ENCODE measurements at regions not wholly inside any gene's neighbourhood (a gene's known extent, or its start where the extent isn't known, plus 50 kb on each side); places are given as distances from the start of the nearest gene placed in this dataset.

DNA sequence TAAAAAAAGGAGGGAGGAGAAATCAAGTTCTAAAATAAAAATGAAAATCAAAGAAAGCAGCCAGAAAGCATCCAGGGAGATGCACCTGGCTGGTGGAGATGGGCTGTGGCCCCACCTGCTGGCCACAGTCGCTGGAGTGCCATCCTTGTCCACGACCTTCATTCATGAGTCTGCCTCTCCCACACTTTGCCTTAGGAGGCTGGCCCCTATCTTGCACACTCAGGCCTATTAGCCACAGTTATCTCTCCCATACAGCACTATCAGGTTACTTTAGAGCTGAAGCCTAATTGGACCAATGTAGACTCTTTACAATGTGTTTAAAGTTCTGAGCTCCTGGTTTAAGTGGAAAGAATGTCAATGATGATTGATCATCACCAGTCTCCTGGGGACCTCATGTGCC lies 392.0 kb upstream of the RORA start:
- Mint-ChIP-seq H3K9me3 (peaks cover 0 to 1% (median 0%) of the 10 kb centered on the region in 6 donors), H3K4me3 (no peak overlapping the region), H3K4me1 (no peaks in the 10 kb centered on the region), H3K36me3 (no peaks in the 10 kb centered on the region), H3K27me3 (ENCODE audit: low read depth in 3 of 3) (peaks cover 3 to 7% (median 6%) of the 10 kb centered on the region in 3 donors), H3K27ac (no peak overlapping the region)
- no peak for DNase-seq

DNA sequence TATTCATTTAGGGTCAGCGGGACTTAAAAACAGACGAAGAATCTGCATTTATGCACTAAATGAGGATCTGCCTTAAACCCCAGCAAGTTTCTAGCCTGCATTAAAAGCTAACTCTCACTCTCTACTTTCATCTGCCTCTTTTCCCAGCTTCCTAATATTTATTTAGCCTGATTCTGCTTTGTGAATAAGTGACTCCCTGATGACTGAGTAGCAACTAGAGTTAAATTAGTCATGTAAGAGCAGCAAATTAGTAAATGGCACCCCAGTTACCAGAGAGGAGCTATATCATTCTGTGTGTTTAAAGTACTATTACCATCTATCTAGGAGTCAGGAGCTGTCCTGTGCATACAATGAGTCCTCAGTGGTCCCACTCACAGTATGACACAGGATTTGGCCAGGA lies 391.0 kb upstream of the RORA start:
- Mint-ChIP-seq H3K36me3 (no peaks in the 10 kb centered on the region), H3K9me3 (peaks cover 1 to 10% (median 4%) of the 10 kb centered on the region in 6 donors), H3K4me3 (no peak overlapping the region), H3K27me3 (ENCODE audit: low read depth in 3 of 3) (peaks cover 5 to 8% (median 7%) of the 10 kb centered on the region in 3 donors), H3K4me1 (no peaks in the 10 kb centered on the region), H3K27ac (no peak overlapping the region)
- no peak for DNase-seq

DNA sequence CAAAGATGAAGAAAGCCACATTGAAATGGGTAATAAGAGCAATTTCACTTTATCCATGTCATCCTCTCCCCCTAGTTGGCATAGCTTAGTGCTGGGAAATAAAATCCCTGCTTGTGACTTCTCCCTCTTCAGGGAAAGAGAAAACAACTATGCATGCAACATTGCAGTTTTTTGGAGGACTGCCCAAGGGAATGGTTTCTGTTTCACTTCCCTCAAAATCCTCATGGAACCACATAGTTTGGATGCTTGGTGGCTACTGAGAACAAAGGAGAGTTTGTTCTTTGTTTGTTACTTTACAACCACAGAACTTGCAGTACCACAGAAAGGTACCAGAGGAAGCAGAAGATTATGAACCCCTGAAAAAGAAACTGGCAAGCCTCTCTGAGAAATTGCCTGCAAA lies 384.6 kb upstream of the RORA start:
- H3K4me3 Mint-ChIP-seq: no peak overlapping the region
- no peak for DNase-seq

DNA sequence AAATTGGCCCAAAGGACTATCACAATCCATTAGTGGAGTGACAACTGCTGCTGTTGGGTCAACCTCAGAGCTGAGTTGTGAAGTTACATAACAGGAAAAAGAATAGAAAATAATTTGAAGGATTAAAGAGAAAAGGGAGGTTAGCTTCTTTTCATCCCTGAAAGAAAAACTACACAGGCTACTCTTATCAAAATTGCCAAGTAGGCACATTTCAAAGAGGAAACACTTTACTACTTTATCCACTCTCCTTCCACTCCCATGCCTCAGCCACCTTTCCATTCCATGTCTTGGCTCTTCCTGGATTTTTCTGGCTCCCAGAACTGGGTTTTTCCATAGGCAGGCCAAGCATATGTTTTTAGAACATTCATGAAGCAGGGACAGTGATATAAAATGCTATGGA lies 384.0 kb upstream of the RORA start:
- no peak for DNase-seq
- H3K27me3 Mint-ChIP-seq (ENCODE audit: low read depth in 3 of 3): peaks cover 10 to 17% (median 13%) of the 10 kb centered on the region in 3 donors
- H3K9me3 Mint-ChIP-seq: peaks cover 6 to 25% (median 17%) of the 10 kb centered on the region in 6 donors
- no peaks in the 10 kb centered on the region for H3K4me1 Mint-ChIP-seq
- H3K4me3 Mint-ChIP-seq: no peak overlapping the region
- no peak overlapping the region for H3K27ac Mint-ChIP-seq
- H3K36me3 Mint-ChIP-seq: peaks cover 0 to 4% (median 0%) of the 10 kb centered on the region in 3 donors

More for the DNA sequence above, 384.6 kb upstream of the RORA start:
- no peak overlapping the region for H3K27ac Mint-ChIP-seq
- H3K4me1 Mint-ChIP-seq: no peaks in the 10 kb centered on the region
- H3K27me3 Mint-ChIP-seq (ENCODE audit: low read depth in 3 of 3): peaks cover 10 to 17% (median 13%) of the 10 kb centered on the region in 3 donors
- H3K36me3 Mint-ChIP-seq: peaks cover 0 to 4% (median 0%) of the 10 kb centered on the region in 3 donors
- H3K9me3 Mint-ChIP-seq: peaks cover 6 to 25% (median 17%) of the 10 kb centered on the region in 6 donors

DNA sequence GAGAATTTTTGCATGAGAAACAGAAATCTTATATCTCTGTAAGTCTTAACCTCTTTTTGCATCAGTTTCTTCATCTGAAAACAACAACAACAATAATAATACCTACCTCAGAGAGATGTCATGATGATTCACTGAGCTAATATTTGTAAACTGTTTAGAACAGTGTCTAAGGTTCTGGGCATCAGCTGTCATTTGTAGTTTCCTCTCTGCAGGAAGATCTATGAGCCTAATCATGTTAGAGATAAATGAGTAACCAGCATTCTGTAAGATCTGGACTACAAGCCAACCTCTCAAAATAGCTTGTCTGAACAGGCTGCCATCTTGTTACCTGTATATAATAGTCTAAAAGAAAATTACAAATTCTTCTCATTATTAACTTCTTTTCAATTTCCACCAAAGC lies 383.0 kb upstream of the RORA start:
- H3K4me1 Mint-ChIP-seq: no peaks in the 10 kb centered on the region
- no peak for DNase-seq
- peaks cover 6 to 25% (median 17%) of the 10 kb centered on the region in 6 donors for H3K9me3 Mint-ChIP-seq
- peaks cover 0 to 4% (median 0%) of the 10 kb centered on the region in 3 donors for H3K36me3 Mint-ChIP-seq
- H3K4me3 Mint-ChIP-seq: no peak overlapping the region
- H3K27ac Mint-ChIP-seq: no peak overlapping the region
- peaks cover 10 to 17% (median 13%) of the 10 kb centered on the region in 3 donors for H3K27me3 Mint-ChIP-seq (ENCODE audit: low read depth in 3 of 3)

DNA sequence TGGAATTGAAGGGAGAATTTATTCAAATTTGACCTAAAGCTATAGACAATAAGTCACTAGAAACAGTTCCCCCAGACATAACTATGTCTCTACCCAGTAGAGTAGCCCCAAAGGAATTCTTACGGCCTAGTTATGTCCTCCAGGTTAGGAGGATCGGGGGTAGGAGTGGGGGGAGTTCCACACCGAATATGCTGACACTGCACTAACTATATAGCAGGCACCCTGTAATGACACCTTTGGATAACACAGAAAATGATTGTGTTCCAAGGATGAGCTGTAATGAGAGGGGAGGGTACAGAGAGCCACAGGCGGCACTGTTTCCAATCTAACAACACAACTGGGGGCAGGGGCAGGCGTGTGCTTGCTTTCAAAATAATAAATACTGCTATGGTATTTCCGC lies 376.2 kb upstream of the RORA start:
- H3K27me3 Mint-ChIP-seq (ENCODE audit: low read depth in 3 of 3): peaks cover 2 to 9% (median 6%) of the 10 kb centered on the region in 3 donors
- H3K4me3 Mint-ChIP-seq: no peak overlapping the region
- H3K9me3 Mint-ChIP-seq: peaks cover 0 to 4% (median 0%) of the 10 kb centered on the region in 6 donors
- no peak overlapping the region for H3K27ac Mint-ChIP-seq
- no peaks in the 10 kb centered on the region for H3K36me3 Mint-ChIP-seq
- H3K4me1 Mint-ChIP-seq: no peaks in the 10 kb centered on the region
- DNase-seq: no peak

DNA sequence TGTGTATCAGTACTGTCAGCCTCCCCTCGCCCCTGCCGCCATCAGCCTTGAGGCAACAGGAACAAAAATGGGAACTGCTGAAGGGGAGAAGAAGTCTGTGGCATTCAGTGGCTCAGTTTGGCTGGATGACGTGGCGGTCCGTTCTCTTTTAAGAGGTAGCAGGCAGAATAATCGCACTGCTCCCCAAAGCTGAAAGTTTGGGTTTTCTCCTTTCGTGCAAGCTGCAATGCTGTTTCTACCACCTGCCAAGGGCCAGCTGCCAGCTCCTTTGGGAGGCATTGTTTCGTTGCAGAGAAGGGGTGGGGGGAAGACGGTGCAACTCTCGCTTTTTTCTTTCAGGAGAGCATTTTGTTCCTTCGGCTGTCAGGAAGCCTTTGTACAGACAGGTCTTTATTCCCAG lies 369.6 kb upstream of the RORA start:
- Mint-ChIP-seq H3K4me3 (no peak overlapping the region), H3K4me1 (no peaks in the 10 kb centered on the region), H3K36me3 (no peaks in the 10 kb centered on the region), H3K27ac (no peak overlapping the region), H3K9me3 (no peaks in the 10 kb centered on the region), H3K27me3 (ENCODE audit: low read depth in 3 of 3) (peaks cover 2 to 8% (median 7%) of the 10 kb centered on the region in 3 donors)
- no peak for DNase-seq

DNA sequence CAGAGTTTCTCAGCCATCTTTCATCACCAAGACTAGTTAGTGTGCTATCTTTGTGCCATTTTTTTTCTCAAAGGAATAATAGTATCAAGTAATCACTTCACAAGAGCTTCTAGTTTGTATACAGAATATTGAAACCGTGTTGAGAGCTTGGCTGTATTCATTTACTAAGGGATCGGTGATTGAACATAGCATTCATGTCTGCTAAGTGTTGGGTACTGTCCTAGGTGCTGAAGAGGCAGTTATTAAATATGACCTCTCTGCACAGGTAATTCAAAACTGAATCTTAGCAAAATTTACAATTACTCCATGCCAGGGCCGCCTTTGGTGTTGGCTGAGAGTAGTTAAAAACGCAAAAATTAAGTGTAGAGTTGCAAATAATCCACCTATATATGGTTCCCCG lies 355.3 kb upstream of the RORA start:
- no peak for DNase-seq
- H3K9me3 Mint-ChIP-seq: peaks cover 0 to 4% (median 0%) of the 10 kb centered on the region in 6 donors
- H3K4me1 Mint-ChIP-seq: no peaks in the 10 kb centered on the region
- H3K4me3 Mint-ChIP-seq: no peak overlapping the region
- peaks cover 0 to 5% (median 3%) of the 10 kb centered on the region in 3 donors for H3K27me3 Mint-ChIP-seq (ENCODE audit: low read depth in 3 of 3)
- H3K36me3 Mint-ChIP-seq: no peaks in the 10 kb centered on the region
- no peak overlapping the region for H3K27ac Mint-ChIP-seq

DNA sequence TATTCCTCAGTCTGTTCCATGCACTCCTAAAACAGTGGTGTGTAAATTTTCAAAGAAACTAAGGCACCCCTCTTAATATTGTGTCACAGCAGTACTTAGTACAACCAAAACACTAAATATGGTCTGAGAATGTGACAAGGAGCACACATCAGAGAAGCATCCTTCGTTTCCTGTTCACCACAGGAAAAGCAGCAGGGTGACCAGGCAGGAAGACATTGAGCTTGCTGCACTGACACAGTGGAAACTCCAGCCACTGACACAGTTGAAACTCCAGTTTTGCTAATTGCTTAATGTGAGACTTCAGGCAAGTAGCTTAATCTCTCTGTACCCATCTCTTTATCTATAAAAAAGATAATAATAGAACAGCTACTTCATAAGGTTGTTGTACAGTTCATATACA lies 353.0 kb upstream of the RORA start:
- H3K27me3 Mint-ChIP-seq (ENCODE audit: low read depth in 3 of 3): peaks cover 0 to 5% (median 4%) of the 10 kb centered on the region in 3 donors
- no peak overlapping the region for H3K4me3 Mint-ChIP-seq
- no peaks in the 10 kb centered on the region for H3K4me1 Mint-ChIP-seq
- peaks cover 0 to 4% (median 0%) of the 10 kb centered on the region in 6 donors for H3K9me3 Mint-ChIP-seq
- H3K27ac Mint-ChIP-seq: no peak overlapping the region
- no peak for DNase-seq
- no peaks in the 10 kb centered on the region for H3K36me3 Mint-ChIP-seq

DNA sequence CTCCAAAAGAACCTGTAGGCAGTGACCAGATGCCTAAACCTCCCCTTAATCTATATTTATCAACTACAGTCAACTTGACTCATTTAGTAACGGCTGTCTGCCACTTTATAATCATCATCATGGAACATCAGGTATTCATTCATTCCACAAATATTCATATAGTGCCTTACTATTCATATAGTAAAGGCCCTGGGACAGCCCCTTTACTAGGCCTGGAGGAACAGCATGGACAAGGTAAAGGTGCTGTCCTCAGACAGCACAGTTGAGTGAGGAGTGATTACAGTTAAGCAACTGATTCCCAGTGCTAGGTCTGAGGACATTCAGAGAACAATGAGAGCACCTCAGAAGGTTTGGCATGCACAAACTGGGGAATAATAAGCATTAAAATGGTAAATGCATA lies 346.5 kb upstream of the RORA start:
- no peak overlapping the region for H3K4me3 Mint-ChIP-seq
- H3K27ac Mint-ChIP-seq: no peak overlapping the region
- H3K36me3 Mint-ChIP-seq: no peaks in the 10 kb centered on the region
- peaks cover 1 to 8% (median 3%) of the 10 kb centered on the region in 3 donors for H3K27me3 Mint-ChIP-seq (ENCODE audit: low read depth in 3 of 3)
- H3K9me3 Mint-ChIP-seq: peaks cover 0 to 2% (median 0%) of the 10 kb centered on the region in 6 donors
- DNase-seq: no peak
- no peaks in the 10 kb centered on the region for H3K4me1 Mint-ChIP-seq

DNA sequence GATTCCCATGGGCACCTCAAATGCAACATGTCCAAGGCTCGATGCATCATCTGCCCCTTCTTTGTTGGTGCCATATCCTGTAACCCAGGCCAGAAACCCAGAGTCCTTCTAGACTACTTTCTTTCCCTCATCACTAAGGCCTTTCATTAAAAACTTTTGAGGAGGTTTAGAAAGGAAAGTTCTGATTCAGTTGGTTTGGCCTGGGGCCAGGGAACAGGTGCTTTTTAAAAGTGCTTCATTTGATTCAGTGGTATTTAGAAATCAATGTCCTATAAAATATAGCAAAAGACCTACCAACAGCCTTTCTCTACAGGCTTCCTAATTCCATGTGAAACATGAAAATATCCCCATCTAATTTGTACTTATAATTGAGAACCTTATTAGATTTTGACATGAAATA lies 341.9 kb upstream of the RORA start:
- no peak overlapping the region for H3K27ac Mint-ChIP-seq
- H3K36me3 Mint-ChIP-seq: no peaks in the 10 kb centered on the region
- peaks cover 1 to 3% (median 2%) of the 10 kb centered on the region in 3 donors for H3K27me3 Mint-ChIP-seq (ENCODE audit: low read depth in 3 of 3)
- no peaks in the 10 kb centered on the region for H3K4me1 Mint-ChIP-seq
- DNase-seq: no peak
- no peaks in the 10 kb centered on the region for H3K9me3 Mint-ChIP-seq
- no peak overlapping the region for H3K4me3 Mint-ChIP-seq

DNA sequence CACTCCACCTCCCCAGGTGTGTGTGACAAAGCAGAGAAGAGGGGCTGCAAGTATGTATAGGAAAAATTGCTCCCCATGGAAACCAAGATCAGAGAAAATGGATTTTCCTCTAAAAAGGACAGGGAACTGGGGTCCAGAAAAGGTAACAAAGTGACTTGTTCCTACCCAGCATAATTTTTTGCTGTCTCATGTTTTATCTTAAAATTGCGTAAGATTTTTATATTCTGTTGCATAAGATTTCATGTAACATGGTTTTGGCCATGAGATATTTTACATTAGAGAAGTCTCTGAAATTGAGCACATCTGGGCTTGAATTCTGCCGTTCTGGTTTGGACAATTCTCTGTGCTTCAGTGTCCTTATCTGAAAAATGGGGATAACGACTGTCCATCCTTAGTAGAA lies 335.7 kb upstream of the RORA start:
- Mint-ChIP-seq H3K27me3 (ENCODE audit: low read depth in 3 of 3) (peaks cover 4 to 13% (median 6%) of the 10 kb centered on the region in 3 donors), H3K27ac (no peak overlapping the region), H3K36me3 (no peaks in the 10 kb centered on the region), H3K4me1 (no peaks in the 10 kb centered on the region), H3K9me3 (peaks cover 0 to 4% (median 0%) of the 10 kb centered on the region in 6 donors), H3K4me3 (no peak overlapping the region)
- DNase-seq: no peak

DNA sequence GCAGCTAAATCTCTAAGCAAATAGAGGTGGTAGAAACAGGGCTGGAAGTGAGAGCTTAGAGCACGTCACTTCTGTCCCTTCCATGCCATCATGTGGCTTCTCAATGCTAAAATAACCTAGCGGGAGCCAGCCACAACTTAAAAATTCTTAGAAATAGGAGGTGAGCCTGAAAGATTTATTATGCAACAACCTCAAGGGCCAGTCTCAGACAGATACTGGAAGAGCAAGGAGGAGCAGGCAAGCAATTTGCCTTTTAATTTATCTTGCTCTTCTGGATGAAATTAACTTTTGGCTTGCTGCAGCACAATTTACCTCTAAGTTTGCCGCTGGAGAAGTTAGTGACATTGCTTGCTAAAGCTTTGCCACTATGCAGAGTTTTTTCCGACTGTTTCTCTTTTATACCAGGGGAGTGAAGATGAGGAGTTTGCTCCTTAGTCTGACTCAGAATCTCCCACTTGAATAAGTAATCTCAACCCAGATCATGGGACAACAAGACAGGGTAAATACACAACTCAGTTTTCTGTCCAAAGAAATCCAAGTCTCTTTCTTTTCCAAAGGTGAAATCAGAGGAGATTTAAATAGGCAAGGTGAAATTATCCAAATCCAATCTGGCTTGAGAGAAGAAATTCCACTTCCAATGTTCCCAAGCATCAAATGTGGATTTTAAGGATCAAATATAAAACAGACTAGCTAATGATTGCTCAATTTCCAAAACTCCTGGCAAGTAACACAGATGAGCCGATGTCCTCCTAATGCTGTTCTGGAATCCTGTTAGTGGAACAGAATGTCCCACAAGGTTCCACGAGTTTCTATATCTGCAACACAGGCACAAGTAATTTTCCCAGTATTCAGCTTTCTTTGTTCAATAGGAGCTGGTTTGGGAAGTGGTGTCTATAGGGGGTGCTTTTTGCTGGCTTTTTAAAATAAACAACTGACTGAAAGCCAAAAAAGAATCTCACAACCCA lies 329.4 kb upstream of the RORA start:
- H3K4me3 Mint-ChIP-seq: no peak overlapping the region
- no peak overlapping the region for H3K27ac Mint-ChIP-seq
- no peaks in the 10 kb centered on the region for H3K36me3 Mint-ChIP-seq
- peaks cover 0 to 7% (median 0%) of the 10 kb centered on the region in 6 donors for H3K9me3 Mint-ChIP-seq
- DNase-seq: no peak
- H3K27me3 Mint-ChIP-seq (ENCODE audit: low read depth in 3 of 3): peaks cover 0 to 7% (median 2%) of the 10 kb centered on the region in 3 donors
- no peaks in the 10 kb centered on the region for H3K4me1 Mint-ChIP-seq

DNA sequence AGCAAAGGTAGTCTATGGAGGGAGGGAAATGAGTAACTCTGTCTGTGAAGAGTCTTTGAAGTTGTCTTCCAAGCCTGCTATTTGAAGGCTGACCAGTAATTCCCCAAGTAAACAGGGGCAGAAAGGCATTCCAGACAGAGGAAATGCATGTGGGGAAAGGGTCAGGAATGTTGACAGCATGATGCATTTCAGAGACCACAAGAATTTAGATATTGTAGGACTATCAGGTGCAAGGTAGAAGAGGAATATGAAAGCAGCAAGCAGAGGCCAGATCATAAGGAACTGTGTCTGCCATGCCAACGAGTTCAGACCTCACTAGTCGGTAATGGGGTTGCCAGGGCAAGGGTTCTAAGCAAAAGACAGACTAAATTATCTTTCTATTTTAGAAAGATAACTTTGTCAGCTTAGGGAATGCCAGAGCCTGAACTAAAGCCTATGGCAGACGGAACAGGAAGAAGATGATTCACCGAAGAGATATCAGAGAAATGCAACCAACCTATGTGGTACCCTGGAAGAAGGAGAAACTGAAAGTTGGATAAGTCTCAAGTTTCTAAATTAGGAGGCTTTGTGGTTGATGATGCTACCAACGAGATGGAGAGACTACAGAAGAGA lies 327.0 kb upstream of the RORA start:
- Mint-ChIP-seq H3K9me3 (peaks cover 0 to 3% (median 0%) of the 10 kb centered on the region in 6 donors), H3K4me1 (no peaks in the 10 kb centered on the region), H3K36me3 (no peaks in the 10 kb centered on the region), H3K27me3 (ENCODE audit: low read depth in 3 of 3) (peaks cover 0 to 4% (median 2%) of the 10 kb centered on the region in 3 donors), H3K27ac (no peak overlapping the region), H3K4me3 (no peak overlapping the region)
- DNase-seq: no peak

Measured in immature natural killer cell (primary cell).